Activated naive CD4-positive, alpha-beta T cell treated with anti-CD3 and anti-CD28 coated beads, Interleukin-2, amount 50 U/mL, for 72 hours (primary cell): ENCODE measurements at regions not wholly inside any gene's neighbourhood (a gene's known extent, or its start where the extent isn't known, plus 50 kb on each side); places are given as distances from the start of the nearest gene placed in this dataset.

Experiments
- ATAC-seq, 2 donors: fragments of 150-1000 bp; cut with Tn5 transposase; 2 replicates each; pipeline ENCODE4 v1.10.0; 2021; ENCODE audit warnings: mild to moderate bottlenecking in 2 of 2, moderate library complexity in 2 of 2
- DNase-seq, 2 donors: peaks; one replicate each; pipeline ENCODE4 v3.0.0; 2021 to 2022; ENCODE audit warnings: low spot score in 2 of 2
- H3K27ac Mint-ChIP-seq, 2 donors: one replicate each; pipeline ENCODE4 v1.8.0; 2022; ENCODE audit warnings: mild to moderate bottlenecking in 2 of 2, mixed read lengths in 2 of 2
- H3K36me3 Mint-ChIP-seq, 2 donors: one replicate each; pipeline ENCODE4 v1.8.0; 2022; ENCODE audit warnings: mixed read lengths in 2 of 2
- H3K9me3 Mint-ChIP-seq, 2 donors: one replicate each; pipeline ENCODE4 v1.8.0; 2022; ENCODE audit warnings: mixed read lengths in 2 of 2

GRCh38 chr2:176675271-176675949 is 406.2 kb downstream of the MTX2 start:
- no peaks in the 10 kb centered on the region for H3K36me3 Mint-ChIP-seq
- DNase-seq, result no peak
- no peak overlapping the region for H3K27ac Mint-ChIP-seq
- no peak for ATAC-seq
- no peaks in the 10 kb centered on the region for H3K9me3 Mint-ChIP-seq

- Mint-ChIP-seq H3K36me3 (no peaks in the 10 kb centered on the region), H3K27ac (no peak overlapping the region), H3K9me3 (no peaks in the 10 kb centered on the region)
- DNase-seq (no peak), ATAC-seq (no peak)
Observed at GRCh38 chr2:176677746-176678265, 408.6 kb downstream of the MTX2 start.

- no peak for ATAC-seq
- DNase-seq, result no peak
- Mint-ChIP-seq H3K9me3 (no peaks in the 10 kb centered on the region), H3K36me3 (no peaks in the 10 kb centered on the region), H3K27ac (no peak overlapping the region)
Observed at GRCh38 chr2:176678571-176678970, 409.3 kb downstream of the MTX2 start.

GRCh38 chr2:176679061-176679669 is 409.9 kb downstream of the MTX2 start:
- Mint-ChIP-seq H3K9me3 (no peaks in the 10 kb centered on the region), H3K36me3 (no peaks in the 10 kb centered on the region), H3K27ac (no peak overlapping the region)
- no peak for DNase-seq
- ATAC-seq, result no peak

GRCh38 chr2:176680916-176681516 is 411.8 kb downstream of the MTX2 start:
- Mint-ChIP-seq H3K9me3 (no peaks in the 10 kb centered on the region), H3K36me3 (no peaks in the 10 kb centered on the region), H3K27ac (no peak overlapping the region)
- no peak for ATAC-seq
- DNase-seq, result no peak

- Mint-ChIP-seq H3K9me3 (no peaks in the 10 kb centered on the region), H3K27ac (no peak overlapping the region), H3K36me3 (no peaks in the 10 kb centered on the region)
- ATAC-seq, result no peak
- no peak for DNase-seq
Observed at GRCh38 chr2:176681584-176682115, 412.4 kb downstream of the MTX2 start.

GRCh38 chr2:176682278-176682677 is 413.0 kb downstream of the MTX2 start:
- ATAC-seq (no peak), DNase-seq (no peak)
- Mint-ChIP-seq H3K9me3 (no peaks in the 10 kb centered on the region), H3K36me3 (no peaks in the 10 kb centered on the region), H3K27ac (no peak overlapping the region)

DNA sequence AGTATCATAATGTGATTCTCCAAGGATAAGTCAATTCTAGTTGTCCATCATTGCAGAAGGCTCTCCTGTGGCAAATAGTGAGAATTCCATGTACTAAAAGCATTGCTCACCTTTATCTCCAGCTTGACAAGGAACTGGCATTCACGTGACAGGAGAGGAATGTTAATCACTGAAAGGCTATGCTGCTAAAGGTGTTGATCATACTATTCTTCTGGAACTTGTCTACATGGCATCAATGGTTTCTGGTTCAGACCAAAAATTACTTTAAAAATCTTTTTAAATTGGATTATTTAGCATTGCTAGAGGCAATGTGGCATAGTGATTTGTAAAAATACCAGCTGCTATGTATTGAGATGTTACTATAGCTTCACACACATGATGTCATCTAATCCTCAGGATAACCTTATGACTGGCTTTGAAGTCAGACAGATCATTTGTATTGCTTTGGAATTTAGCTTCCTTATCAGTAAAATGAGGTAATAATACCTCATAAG is 414.4 kb downstream of the MTX2 start:
- no peaks in the 10 kb centered on the region for H3K36me3 Mint-ChIP-seq
- DNase-seq (no peak), ATAC-seq (no peak)
- H3K27ac Mint-ChIP-seq, result no peak overlapping the region
- H3K9me3 Mint-ChIP-seq, result no peaks in the 10 kb centered on the region

DNA sequence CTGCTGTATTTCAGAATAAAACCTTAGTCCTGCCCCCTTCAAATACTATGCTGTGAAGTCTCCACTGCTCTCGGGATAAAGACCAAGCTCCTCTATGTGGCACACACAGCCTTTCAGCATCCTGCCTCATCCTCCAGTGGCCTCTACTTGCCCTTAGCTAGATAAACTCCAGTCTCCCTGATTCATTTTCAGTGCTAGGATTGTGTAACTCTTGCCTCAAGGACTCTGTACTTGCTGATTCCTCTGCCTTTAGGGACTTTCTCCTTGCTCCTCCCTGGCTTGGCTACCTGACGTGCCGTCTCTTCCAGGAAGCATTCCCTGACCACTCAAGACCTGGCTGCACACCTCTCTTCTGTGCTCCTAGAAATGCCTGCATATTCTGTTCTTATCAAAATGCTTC is 416.7 kb downstream of the MTX2 start:
- no peaks in the 10 kb centered on the region for H3K36me3 Mint-ChIP-seq
- no peak overlapping the region for H3K27ac Mint-ChIP-seq
- H3K9me3 Mint-ChIP-seq, result no peaks in the 10 kb centered on the region
- no peak for ATAC-seq
- DNase-seq, result no peak

GRCh38 chr2:176686328-176686727 is 417.1 kb downstream of the MTX2 start:
- ATAC-seq (no peak), DNase-seq (no peak)
- H3K9me3 Mint-ChIP-seq, result no peaks in the 10 kb centered on the region
- H3K27ac Mint-ChIP-seq, result no peak overlapping the region
- H3K36me3 Mint-ChIP-seq, result no peaks in the 10 kb centered on the region

- no peaks in the 10 kb centered on the region for H3K9me3 Mint-ChIP-seq
- no peak for ATAC-seq
- no peaks in the 10 kb centered on the region for H3K36me3 Mint-ChIP-seq
- DNase-seq, result no peak
- no peak overlapping the region for H3K27ac Mint-ChIP-seq
Observed at GRCh38 chr2:176687342-176687741, 418.1 kb downstream of the MTX2 start.

DNA sequence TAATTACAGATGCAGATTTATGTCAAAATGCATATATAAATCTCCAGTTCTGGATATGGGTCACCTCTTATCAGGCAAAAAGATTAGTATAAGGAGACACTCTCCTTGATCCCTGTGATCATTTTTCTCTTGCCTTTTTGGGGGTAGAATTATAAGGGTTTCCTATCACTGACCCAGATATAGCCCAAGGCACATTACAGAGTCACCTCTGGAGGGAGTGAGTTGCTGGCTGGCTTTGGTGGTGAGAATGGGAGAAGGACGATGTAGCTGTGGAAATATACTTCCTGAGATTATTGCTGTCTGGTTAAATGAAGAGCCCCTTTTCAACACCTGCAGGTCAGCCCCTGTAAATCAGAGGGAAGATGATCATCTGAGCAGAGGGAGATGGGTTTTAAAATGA is 418.7 kb downstream of the MTX2 start:
- Mint-ChIP-seq H3K9me3 (no peaks in the 10 kb centered on the region), H3K27ac (no peak overlapping the region), H3K36me3 (no peaks in the 10 kb centered on the region)
- no peak for DNase-seq
- ATAC-seq, result no peak

DNA sequence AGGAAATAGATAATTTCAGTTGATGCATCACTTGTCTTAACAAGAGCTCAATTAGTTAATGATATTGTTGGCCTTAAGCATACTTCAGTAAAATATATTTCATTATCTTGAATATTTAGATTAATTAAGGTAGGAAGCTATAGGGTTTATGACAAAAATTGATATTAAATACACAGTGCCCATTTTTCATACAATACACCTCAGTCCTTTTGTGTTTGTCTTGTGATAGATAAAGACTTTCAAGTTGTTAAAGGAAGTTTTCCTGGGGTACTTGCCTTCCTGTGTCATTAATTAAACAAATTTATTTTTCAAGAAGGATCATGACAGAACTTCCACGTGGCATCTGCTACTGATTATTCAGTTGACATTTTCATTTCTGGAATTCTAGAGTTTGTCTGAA is 420.5 kb downstream of the MTX2 start:
- DNase-seq (no peak), ATAC-seq (no peak)
- no peaks in the 10 kb centered on the region for H3K9me3 Mint-ChIP-seq
- no peaks in the 10 kb centered on the region for H3K36me3 Mint-ChIP-seq
- no peak overlapping the region for H3K27ac Mint-ChIP-seq

DNA sequence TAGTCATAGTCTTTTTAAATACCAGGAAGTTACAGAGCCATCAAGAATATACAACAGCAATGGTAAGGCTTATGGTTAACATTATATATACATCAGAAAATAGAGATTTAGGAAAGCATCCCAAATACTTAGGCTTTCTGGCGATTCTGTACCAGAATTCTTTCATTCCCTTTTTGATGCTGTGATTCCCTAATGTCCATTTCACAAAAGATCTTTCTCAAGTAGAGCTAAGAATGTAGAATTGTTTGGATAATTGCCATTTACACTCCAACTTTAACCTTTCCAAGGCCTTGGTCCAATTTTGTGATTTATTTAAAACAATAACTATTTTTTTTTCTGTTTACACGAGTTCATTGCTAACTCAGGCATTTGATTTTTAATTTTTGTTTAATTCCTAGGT is 422.2 kb downstream of the MTX2 start:
- ATAC-seq, result no peak
- Mint-ChIP-seq H3K9me3 (no peaks in the 10 kb centered on the region), H3K27ac (no peak overlapping the region), H3K36me3 (no peaks in the 10 kb centered on the region)
- DNase-seq, result no peak

DNA sequence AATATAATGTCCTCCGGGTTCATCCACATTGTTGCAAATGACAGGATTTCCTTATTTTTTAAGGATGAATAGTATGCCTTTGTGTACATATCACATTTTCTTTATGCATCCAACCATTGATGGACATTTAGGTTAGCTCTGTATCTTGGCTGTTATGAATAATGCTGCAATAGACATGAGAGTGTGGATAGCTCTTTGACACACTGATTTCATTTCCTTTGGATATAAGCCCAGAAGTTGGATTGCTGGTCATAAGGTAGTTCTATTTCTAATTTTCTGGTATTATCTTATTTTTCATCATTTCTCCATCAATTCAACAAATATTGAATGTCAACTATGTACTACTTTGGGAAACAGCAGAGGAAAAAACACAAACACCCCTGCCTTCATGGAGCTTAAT is 423.3 kb downstream of the MTX2 start:
- Mint-ChIP-seq H3K9me3 (no peaks in the 10 kb centered on the region), H3K36me3 (no peaks in the 10 kb centered on the region), H3K27ac (no peak overlapping the region)
- no peak for DNase-seq
- no peak for ATAC-seq

GRCh38 chr2:176699098-176699497 is 429.9 kb downstream of the MTX2 start:
- Mint-ChIP-seq H3K27ac (no peak overlapping the region), H3K36me3 (no peaks in the 10 kb centered on the region), H3K9me3 (no peaks in the 10 kb centered on the region)
- DNase-seq, result no peak
- ATAC-seq, result no peak

- Mint-ChIP-seq H3K9me3 (no peaks in the 10 kb centered on the region), H3K27ac (no peak overlapping the region), H3K36me3 (no peaks in the 10 kb centered on the region)
- DNase-seq, result no peak
- ATAC-seq, result no peak
Observed at GRCh38 chr2:176699644-176700043, 430.4 kb downstream of the MTX2 start.
